ENCODE measurements at regions not wholly inside any gene's neighbourhood (a gene's known extent, or its start where the extent isn't known, plus 50 kb on each side); places are given as distances from the start of the nearest gene placed in this dataset.

DNA sequence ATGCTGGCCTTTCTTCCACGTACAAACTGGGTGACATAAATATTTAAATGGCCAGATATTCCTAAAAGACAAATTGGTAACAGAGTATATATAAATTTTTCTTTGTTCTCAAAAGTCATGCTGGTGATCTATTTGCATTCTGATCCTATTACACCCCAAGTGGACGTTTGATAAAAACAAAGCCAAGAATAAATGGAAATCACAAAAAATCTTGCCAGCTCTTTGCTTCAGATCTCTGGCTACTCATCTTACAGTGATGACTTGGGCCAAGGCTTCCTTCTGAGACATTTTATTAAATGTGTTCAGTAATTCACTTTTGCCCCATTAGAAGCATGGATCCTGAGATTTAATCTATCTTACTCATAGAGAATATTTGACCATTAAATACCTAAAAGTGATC, 444.3 kb upstream of the PIK3R1 start:
- ChIA-PET CTCF (no interaction called here), POLR2A (no interaction called here)
- Mint-ChIP-seq H3K27me3 (peaks cover 15% of the 10 kb centered on the region), H3K4me3 (no peak overlapping the region), H3K4me1 (no peaks in the 10 kb centered on the region), H3K9me3 (ENCODE audit: insufficient read depth) (no peaks in the 10 kb centered on the region), H3K27ac (no peak overlapping the region)
- Histone ChIP-seq H3K9me3 (ENCODE audit: control extremely low read depth in 1 of 3, control insufficient read depth in 2 of 3, insufficient read depth in 1 of 3, low read length in 2 of 3) (no peaks in the 10 kb centered on the region), H3K9ac (ENCODE audit: low read length) (no peak overlapping the region), H3K27ac (ENCODE audit: low read length in 2 of 2) (no peak overlapping the region), H3K4me2 (replicated peaks; ENCODE audit: low read depth, low read length, poor library complexity, severe bottlenecking) (no peak overlapping the region), H3K27me3 (replicated peaks in 1 of 4; ENCODE audit: control extremely low read depth in 1 of 4, control insufficient read depth in 3 of 4, insufficient read depth in 4 of 4, low read length in 3 of 4) (peaks cover 0 to 2% (median 0%) of the 10 kb centered on the region in 4 experiments), H3K4me1 (ENCODE audit: control insufficient read depth in 2 of 2, insufficient read depth in 2 of 2, low read length in 2 of 2) (no peaks in the 10 kb centered on the region), H4K20me1 (ENCODE audit: control insufficient read depth, insufficient read depth, low read length, poor library complexity, severe bottlenecking) (no peaks in the 10 kb centered on the region), H3K4me3 (ENCODE audit: control extremely low read depth in 1 of 5, extremely low read depth in 1 of 5, insufficient read depth in 1 of 5, low read depth in 2 of 5, low read length in 4 of 5) (no peak overlapping the region), H2AFZ (ENCODE audit: insufficient read depth, low read depth, low read length, poor library complexity, severe bottlenecking) (no peak overlapping the region), H3K79me2 (ENCODE audit: control insufficient read depth, insufficient read depth, low read length) (no peaks in the 10 kb centered on the region), H3K36me3 (replicated peaks in 1 of 2; ENCODE audit: control extremely low read depth in 1 of 2, control insufficient read depth in 1 of 2, extremely low read depth in 1 of 2, insufficient read depth in 2 of 2, low read length in 1 of 2) (no peaks in the 10 kb centered on the region)
- DNase-seq = no peak
- WGBS (ENCODE audit: insufficient coverage) = no CpG with 5 or more reads among the region's 2 CpGs
- ATAC-seq (ENCODE audit: low read depth) = no peak
- intact Hi-C loops (cut with micrococcal nuclease) = no loop called here
- TF ChIP-seq, protein P1, sequence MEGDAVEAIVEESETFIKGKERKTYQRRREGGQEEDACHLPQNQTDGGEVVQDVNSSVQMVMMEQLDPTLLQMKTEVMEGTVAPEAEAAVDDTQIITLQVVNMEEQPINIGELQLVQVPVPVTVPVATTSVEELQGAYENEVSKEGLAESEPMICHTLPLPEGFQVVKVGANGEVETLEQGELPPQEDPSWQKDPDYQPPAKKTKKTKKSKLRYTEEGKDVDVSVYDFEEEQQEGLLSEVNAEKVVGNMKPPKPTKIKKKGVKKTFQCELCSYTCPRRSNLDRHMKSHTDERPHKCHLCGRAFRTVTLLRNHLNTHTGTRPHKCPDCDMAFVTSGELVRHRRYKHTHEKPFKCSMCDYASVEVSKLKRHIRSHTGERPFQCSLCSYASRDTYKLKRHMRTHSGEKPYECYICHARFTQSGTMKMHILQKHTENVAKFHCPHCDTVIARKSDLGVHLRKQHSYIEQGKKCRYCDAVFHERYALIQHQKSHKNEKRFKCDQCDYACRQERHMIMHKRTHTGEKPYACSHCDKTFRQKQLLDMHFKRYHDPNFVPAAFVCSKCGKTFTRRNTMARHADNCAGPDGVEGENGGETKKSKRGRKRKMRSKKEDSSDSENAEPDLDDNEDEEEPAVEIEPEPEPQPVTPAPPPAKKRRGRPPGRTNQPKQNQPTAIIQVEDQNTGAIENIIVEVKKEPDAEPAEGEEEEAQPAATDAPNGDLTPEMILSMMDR (IDR thresholded peaks at IDR 0.05) = no peak
- TF ChIP-seq EZH2 (IDR thresholded peaks at IDR 0.05; ENCODE audit: borderline replicate concordance, insufficient read depth, low read depth, low read length, poor library complexity, severe bottlenecking) = no peak

DNA sequence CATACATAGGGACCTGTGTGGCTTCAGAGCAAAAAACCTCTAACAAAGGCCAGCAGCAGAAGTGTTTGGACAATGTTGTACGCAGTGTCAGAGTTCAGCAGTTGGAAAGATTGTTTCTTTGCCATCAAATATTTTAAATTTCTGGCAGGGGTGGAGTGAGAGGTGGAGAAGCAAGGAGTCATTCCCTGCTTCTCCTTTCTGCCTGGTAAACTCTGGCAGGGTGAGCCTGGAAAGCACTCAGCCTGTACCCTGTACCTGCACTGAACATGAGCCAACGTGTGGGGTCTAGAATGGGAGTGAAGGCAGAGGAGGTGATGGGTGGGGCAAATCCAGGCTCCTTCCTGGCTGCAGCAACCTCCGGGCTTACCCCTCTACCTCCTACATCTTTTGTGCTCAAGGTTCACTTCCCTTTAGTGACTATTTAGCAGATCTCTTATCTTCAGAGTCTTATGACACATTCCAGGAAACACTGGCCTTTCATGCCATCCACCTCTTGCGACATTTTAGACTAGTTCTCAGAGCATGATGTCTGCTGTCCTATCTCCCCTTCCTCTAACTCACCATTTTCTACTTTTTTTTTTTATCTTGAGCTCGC, 445.0 kb upstream of the PIK3R1 start:
- Histone ChIP-seq H3K4me3 (ENCODE audit: control extremely low read depth in 1 of 5, extremely low read depth in 1 of 5, insufficient read depth in 1 of 5, low read depth in 2 of 5, low read length in 4 of 5) (no peak overlapping the region), H3K36me3 (replicated peaks in 1 of 2; ENCODE audit: control extremely low read depth in 1 of 2, control insufficient read depth in 1 of 2, extremely low read depth in 1 of 2, insufficient read depth in 2 of 2, low read length in 1 of 2) (no peaks in the 10 kb centered on the region), H3K9me3 (ENCODE audit: control extremely low read depth in 1 of 3, control insufficient read depth in 2 of 3, insufficient read depth in 1 of 3, low read length in 2 of 3) (no peaks in the 10 kb centered on the region), H3K4me2 (replicated peaks; ENCODE audit: low read depth, low read length, poor library complexity, severe bottlenecking) (no peak overlapping the region), H4K20me1 (ENCODE audit: control insufficient read depth, insufficient read depth, low read length, poor library complexity, severe bottlenecking) (no peaks in the 10 kb centered on the region), H3K27me3 (replicated peaks in 1 of 4; ENCODE audit: control extremely low read depth in 1 of 4, control insufficient read depth in 3 of 4, insufficient read depth in 4 of 4, low read length in 3 of 4) (peaks cover 0 to 2% (median 0%) of the 10 kb centered on the region in 4 experiments), H3K9ac (ENCODE audit: low read length) (no peak overlapping the region), H3K27ac (ENCODE audit: low read length in 2 of 2) (no peak overlapping the region), H3K79me2 (ENCODE audit: control insufficient read depth, insufficient read depth, low read length) (no peaks in the 10 kb centered on the region), H2AFZ (ENCODE audit: insufficient read depth, low read depth, low read length, poor library complexity, severe bottlenecking) (no peak overlapping the region), H3K4me1 (ENCODE audit: control insufficient read depth in 2 of 2, insufficient read depth in 2 of 2, low read length in 2 of 2) (no peaks in the 10 kb centered on the region)
- Mint-ChIP-seq H3K4me1 (no peaks in the 10 kb centered on the region), H3K9me3 (ENCODE audit: insufficient read depth) (no peaks in the 10 kb centered on the region), H3K27ac (no peak overlapping the region), H3K27me3 (peaks cover 15% of the 10 kb centered on the region), H3K4me3 (no peak overlapping the region)
- TF ChIP-seq, protein P1 (IDR thresholded peaks at IDR 0.05) = no peak
- DNase-seq (no peak), ATAC-seq (ENCODE audit: low read depth) (no peak)
- POLR2A ChIA-PET = no interaction called here
- WGBS (ENCODE audit: insufficient coverage) = 18% methylated on average over 1 of the region's 5 CpGs
- intact Hi-C loops (cut with micrococcal nuclease) = no loop called here
- CTCF ChIA-PET = no interaction called here

Data from B cell (primary cell).